Activated CD4-positive, alpha-beta T cell treated with anti-CD3 and anti-CD28 coated beads, Interleukin-2, Interleukin-4, amounts not matched to agents 100 ng/mL and 50 ng/mL, durations not matched to agents 16 hours and 8 hours (primary cell): ENCODE measurements at regions not wholly inside any gene's neighbourhood (a gene's known extent, or its start where the extent isn't known, plus 50 kb on each side); places are given as distances from the start of the nearest gene placed in this dataset.

ENCODE experiments used
- DNase-seq: peaks from one replicate; pipeline ENCODE4 v3.0.0-alpha.2; 2020; ENCODE audit warnings: low spot score

- no peak for DNase-seq
These were observed 64.4 kb upstream of the HRH1 start for GRCh38 chr3:11089931-11090330.

- no peak for DNase-seq
These were observed 63.7 kb upstream of the HRH1 start for GRCh38 chr3:11090551-11090950.

- no peak for DNase-seq
These were observed 63.2 kb upstream of the HRH1 start for GRCh38 chr3:11091088-11091590.

GRCh38 chr3:11091791-11092190 lies 62.5 kb upstream of the HRH1 start:
- DNase-seq, result no peak

GRCh38 chr3:11093823-11094340 lies 60.4 kb upstream of the HRH1 start:
- no peak for DNase-seq

- no peak for DNase-seq
These were observed 58.4 kb upstream of the HRH1 start for GRCh38 chr3:11095932-11096265.

- peak; percentile 62 for DNase-seq
These were observed 57.8 kb upstream of the HRH1 start for GRCh38 chr3:11096266-11097139.

GRCh38 chr3:11099306-11099705 lies 55.0 kb upstream of the HRH1 start:
- DNase-seq, result no peak
